Heart left ventricle (tissue), 13 donors: ENCODE measurements at regions not wholly inside any gene's neighbourhood (a gene's known extent, or its start where the extent isn't known, plus 50 kb on each side); places are given as distances from the start of the nearest gene placed in this dataset.

Experiments
- POLR2A ChIP-seq, 2 donors: fragments of 450-650 bp; IDR thresholded peaks; one replicate each; pipeline ENCODE4 v1.6.1; 2017; ENCODE audit warnings: antibody characterized with exemption in 2 of 2, mild to moderate bottlenecking in 2 of 2, moderate library complexity in 2 of 2
- TF ChIP-seq, protein P1 (sequence below), 12 donors: fragments of 200-600 bp; sonication (generic) in 4 of 12; IDR thresholded peaks; one replicate each; pipeline versions ENCODE4 v1.5.0 to v1.8.0; 2018 to 2022; ENCODE audit warnings: antibody characterized with exemption in 12 of 12, mild to moderate bottlenecking in 5 of 12
- donor health status: ischemic (EF 13 %, LVEDD 7.1; RV severe dilation, severe dysfunction).
- donor health status: DM: no; HTN: yes; CAD: no.
- donor health status: DM: no; HTN: no; CAD: no.
- donor health status: ischemic (EF 25% LVEDD 6.9; RV normal size, moderate dysfunction).
- donor health status: ischemic (EF 25% LVEDD 5.7; RV mildly dilated, moderate dysfunction).
- donor health status: ischemic (EF 35%, LVEDD 5.7; RV mildly dilated, moderate dysfunction).
- donor health status: nonischemic (EF 11% LVEDD 7.7; RV severe dilation, severe dysfunction).
- donor health status: DM: yes; HTN: yes; CAD: no.
- donor health status: PGD.
- donor health status: ischemic (EF 29% LVEDD 5.4; RV normal size, mild dysfunction).
- donor health status: nonischemic (EF 23%, LVEDD 6.1; RV moderate dilation, normal function).

DNA sequence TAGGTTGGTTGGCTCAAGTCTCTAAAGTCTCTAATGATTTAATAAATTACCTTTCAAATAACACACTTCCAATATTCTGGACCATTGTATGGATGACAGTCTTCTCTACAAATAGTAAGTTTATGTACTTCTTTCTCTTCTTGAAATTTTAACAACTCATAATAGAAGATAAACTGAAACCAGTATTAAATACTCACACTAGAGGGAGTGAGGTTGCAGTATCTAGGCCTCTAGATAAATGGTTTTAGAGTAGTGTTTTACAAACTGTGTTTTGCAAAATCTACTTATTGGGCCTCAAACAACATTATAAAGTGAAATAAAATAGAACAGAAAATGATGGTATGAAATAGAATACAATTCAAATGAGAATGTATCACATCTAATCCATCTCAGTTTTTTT, 479.9 kb upstream of the BRINP3 start:
- TF ChIP-seq, protein P1, sequence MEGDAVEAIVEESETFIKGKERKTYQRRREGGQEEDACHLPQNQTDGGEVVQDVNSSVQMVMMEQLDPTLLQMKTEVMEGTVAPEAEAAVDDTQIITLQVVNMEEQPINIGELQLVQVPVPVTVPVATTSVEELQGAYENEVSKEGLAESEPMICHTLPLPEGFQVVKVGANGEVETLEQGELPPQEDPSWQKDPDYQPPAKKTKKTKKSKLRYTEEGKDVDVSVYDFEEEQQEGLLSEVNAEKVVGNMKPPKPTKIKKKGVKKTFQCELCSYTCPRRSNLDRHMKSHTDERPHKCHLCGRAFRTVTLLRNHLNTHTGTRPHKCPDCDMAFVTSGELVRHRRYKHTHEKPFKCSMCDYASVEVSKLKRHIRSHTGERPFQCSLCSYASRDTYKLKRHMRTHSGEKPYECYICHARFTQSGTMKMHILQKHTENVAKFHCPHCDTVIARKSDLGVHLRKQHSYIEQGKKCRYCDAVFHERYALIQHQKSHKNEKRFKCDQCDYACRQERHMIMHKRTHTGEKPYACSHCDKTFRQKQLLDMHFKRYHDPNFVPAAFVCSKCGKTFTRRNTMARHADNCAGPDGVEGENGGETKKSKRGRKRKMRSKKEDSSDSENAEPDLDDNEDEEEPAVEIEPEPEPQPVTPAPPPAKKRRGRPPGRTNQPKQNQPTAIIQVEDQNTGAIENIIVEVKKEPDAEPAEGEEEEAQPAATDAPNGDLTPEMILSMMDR (IDR thresholded peaks at IDR 0.05) = no peak
- TF ChIP-seq POLR2A (IDR thresholded peaks at IDR 0.05) = no peak
